ENCODE measurements at regions not wholly inside any gene's neighbourhood (a gene's known extent, or its start where the extent isn't known, plus 50 kb on each side); places are given as distances from the start of the nearest gene placed in this dataset.
"Not testable (repeated sequence)": the region's sequence is repeated elsewhere in the genome, so short reads cannot be mapped to it uniquely, and the experiment has no call there.

GRCh38 chr5:62900976-62901375 is 322.4 kb downstream of the LRRC70 start:
- no peak overlapping the region for H3K27ac ChIP-seq (ENCODE audit: low read depth, low read length)
- H3K9ac ChIP-seq (ENCODE audit: low read depth, low read length) = no peak overlapping the region
- no peaks in the 10 kb centered on the region for H3K9me3 ChIP-seq (ENCODE audit: insufficient read depth, low read depth, low read length)
- no peaks in the 10 kb centered on the region for H3K27me3 ChIP-seq (ENCODE audit: insufficient read depth, low read length)
- WGBS = 94% methylated on average over 1 of the region's 1 CpG
- H3K36me3 ChIP-seq (ENCODE audit: insufficient read depth, low read length) = no peaks in the 10 kb centered on the region
- H3K4me3 ChIP-seq (ENCODE audit: low read length) = no peak overlapping the region
- H3K4me1 ChIP-seq (ENCODE audit: insufficient read depth, low read length) = no peaks in the 10 kb centered on the region

DNA sequence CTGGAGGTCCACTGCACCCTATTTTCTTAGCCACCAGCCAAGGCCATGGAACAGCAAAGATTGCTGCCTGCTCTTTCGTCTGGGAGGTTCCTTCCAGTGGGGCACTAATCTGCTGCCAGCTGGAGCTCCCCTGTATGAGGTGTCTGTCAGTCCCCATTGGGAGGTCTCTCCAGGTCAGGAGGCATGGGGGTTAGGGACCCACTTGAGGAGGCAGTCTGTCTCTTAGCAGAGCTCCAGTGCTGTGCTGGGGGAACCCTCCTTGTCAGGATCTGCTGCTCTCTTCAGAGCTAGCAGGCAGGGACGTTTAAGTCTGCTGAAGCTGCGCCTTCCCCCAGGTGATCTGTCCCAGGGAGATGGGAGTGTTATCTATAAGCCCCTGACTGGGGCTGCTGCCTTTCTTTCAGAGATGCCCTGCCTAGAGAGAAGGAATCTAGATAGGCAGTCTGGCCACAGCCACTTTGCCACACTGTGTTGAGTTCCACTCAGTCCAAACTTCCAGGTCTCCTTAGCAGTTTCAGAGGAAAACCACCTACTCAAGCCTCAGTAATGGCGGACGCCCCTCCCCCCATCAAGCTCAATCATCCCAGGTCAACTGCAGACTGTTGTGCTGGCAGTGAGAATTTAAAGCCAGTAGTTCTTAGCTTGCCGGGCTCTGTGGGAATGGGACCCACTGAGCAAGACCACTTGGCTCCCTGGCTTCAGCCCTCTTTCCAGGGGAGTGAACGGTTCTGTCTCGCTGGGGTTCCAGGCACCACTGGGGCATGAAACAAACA is 317.7 kb downstream of the LRRC70 start:
- Histone ChIP-seq H3K9me3 (ENCODE audit: insufficient read depth, low read depth, low read length) (no peaks in the 10 kb centered on the region), H3K27ac (ENCODE audit: low read depth, low read length) (no peak overlapping the region), H3K4me1 (ENCODE audit: insufficient read depth, low read length) (no peaks in the 10 kb centered on the region), H3K27me3 (ENCODE audit: insufficient read depth, low read length) (no peaks in the 10 kb centered on the region), H3K9ac (ENCODE audit: low read depth, low read length) (no peak overlapping the region), H3K36me3 (ENCODE audit: insufficient read depth, low read length) (no peaks in the 10 kb centered on the region), H3K4me3 (ENCODE audit: low read length) (no peak overlapping the region)
- 88% methylated on average over 8 of the region's 8 CpGs for WGBS

- Histone ChIP-seq H3K9me3 (ENCODE audit: insufficient read depth, low read depth, low read length) (no peaks in the 10 kb centered on the region), H3K36me3 (ENCODE audit: insufficient read depth, low read length) (no peaks in the 10 kb centered on the region), H3K4me3 (ENCODE audit: low read length) (no peak overlapping the region), H3K9ac (ENCODE audit: low read depth, low read length) (no peak overlapping the region), H3K27ac (ENCODE audit: low read depth, low read length) (no peak overlapping the region), H3K27me3 (ENCODE audit: insufficient read depth, low read length) (no peaks in the 10 kb centered on the region), H3K4me1 (ENCODE audit: insufficient read depth, low read length) (no peaks in the 10 kb centered on the region)
- WGBS = 80% methylated on average over 5 of the region's 5 CpGs
Observed at GRCh38 chr5:62886603-62887315, 308.1 kb downstream of the LRRC70 start.

DNA sequence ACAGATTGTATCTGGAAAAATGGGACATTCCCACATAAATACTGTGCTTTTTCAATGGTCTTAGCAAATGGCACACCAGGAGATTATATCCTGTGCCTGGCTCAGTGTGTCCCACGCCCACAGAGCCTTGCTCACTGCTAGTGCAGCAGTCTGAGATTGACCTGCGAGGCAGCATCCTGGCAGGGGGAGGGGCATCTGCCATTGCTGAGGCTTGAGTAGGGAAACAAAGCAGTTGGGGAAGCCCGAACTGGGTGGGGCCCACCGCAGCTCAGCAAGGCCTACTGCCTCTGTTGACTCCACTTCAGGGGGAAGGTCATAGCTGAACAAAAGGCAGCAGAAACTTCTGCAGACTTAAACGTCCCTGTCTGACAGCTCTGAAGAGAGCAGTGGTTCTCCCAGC is 258.7 kb downstream of the LRRC70 start:
- H3K27ac ChIP-seq (ENCODE audit: low read depth, low read length); H3K4me3 ChIP-seq (ENCODE audit: low read length); H3K36me3 ChIP-seq (ENCODE audit: insufficient read depth, low read length); H3K9ac ChIP-seq (ENCODE audit: low read depth, low read length); H3K4me1 ChIP-seq (ENCODE audit: insufficient read depth, low read length); H3K27me3 ChIP-seq (ENCODE audit: insufficient read depth, low read length): not testable (repeated sequence)
- 90% methylated on average over 5 of the region's 5 CpGs for WGBS
- H3K9me3 ChIP-seq (ENCODE audit: insufficient read depth, low read depth, low read length) = peaks cover 35% of the 10 kb centered on the region

DNA sequence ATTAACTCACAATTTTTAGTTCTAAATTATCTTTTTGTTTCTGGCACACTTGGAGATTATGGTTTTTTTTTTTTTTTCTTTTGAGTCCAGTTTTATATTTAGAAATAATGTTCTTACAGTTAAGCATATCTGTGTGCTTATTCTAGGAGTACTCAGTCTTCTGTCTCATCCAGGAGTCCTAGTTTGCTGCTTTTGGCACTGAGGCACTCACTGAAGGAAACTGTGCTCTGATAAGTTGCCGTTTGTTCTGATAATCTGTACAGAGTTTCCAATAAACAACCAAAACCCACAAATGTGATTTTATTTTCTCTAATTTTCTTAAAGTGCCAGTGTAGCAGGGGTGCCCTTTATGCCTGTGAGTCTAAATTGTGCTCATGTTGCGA is 251.0 kb downstream of the LRRC70 start:
- no peak overlapping the region for H3K4me3 ChIP-seq (ENCODE audit: low read length)
- H3K9me3 ChIP-seq (ENCODE audit: insufficient read depth, low read depth, low read length) = peaks cover 3% of the 10 kb centered on the region
- no peaks in the 10 kb centered on the region for H3K27me3 ChIP-seq (ENCODE audit: insufficient read depth, low read length)
- H3K36me3 ChIP-seq (ENCODE audit: insufficient read depth, low read length) = no peaks in the 10 kb centered on the region
- no peak overlapping the region for H3K27ac ChIP-seq (ENCODE audit: low read depth, low read length)
- no peaks in the 10 kb centered on the region for H3K4me1 ChIP-seq (ENCODE audit: insufficient read depth, low read length)
- H3K9ac ChIP-seq (ENCODE audit: low read depth, low read length) = no peak overlapping the region
- 87% methylated on average over 1 of the region's 2 CpGs for WGBS

DNA sequence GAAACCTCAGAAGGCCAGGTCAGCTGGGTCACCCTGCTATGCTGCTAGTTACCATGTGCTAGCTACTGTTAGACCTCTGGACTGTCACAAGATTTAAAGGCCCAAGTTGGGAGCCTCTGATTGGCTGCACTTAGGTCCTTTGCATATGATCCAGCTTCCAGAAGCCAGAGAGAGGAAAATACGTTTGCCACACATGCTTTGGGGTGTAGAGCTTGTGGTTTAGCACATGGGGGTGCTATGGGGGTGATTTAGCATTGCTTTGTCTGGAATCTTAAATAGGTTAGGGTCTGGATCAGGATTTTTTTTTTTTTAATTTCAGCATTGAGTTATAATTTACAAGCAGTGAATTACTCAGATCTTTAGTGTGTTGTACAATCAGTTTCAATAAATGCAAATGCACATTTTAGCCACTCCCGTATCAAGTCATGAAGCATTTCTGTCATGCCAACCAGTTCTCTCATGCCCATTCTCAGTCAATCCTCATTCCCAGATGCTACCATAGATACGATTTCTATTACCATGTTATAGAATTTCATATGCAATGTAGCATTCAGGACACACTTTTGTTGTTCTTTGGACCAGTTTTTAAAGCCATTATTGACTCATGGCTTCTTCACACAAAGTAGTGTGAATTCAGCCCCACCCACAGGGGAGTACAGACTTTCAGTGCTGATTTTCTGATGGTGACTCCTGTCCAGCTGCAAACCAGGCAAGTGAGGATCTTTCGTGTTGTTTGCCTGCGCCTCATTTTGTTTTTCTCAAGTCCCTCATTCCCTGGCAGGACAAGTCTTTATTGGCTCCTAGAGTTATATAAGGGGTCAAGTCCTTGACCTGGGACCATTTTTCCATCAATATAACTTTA is 250.4 kb downstream of the LRRC70 start:
- no peak overlapping the region for H3K4me3 ChIP-seq (ENCODE audit: low read length)
- no peaks in the 10 kb centered on the region for H3K36me3 ChIP-seq (ENCODE audit: insufficient read depth, low read length)
- no peak overlapping the region for H3K27ac ChIP-seq (ENCODE audit: low read depth, low read length)
- no peaks in the 10 kb centered on the region for H3K27me3 ChIP-seq (ENCODE audit: insufficient read depth, low read length)
- H3K9me3 ChIP-seq (ENCODE audit: insufficient read depth, low read depth, low read length) = peaks cover 3% of the 10 kb centered on the region
- no peaks in the 10 kb centered on the region for H3K4me1 ChIP-seq (ENCODE audit: insufficient read depth, low read length)
- no peak overlapping the region for H3K9ac ChIP-seq (ENCODE audit: low read depth, low read length)
- 71% methylated on average over 5 of the region's 5 CpGs for WGBS

- Histone ChIP-seq H3K27ac (ENCODE audit: low read depth, low read length) (no peak overlapping the region), H3K9ac (ENCODE audit: low read depth, low read length) (no peak overlapping the region), H3K36me3 (ENCODE audit: insufficient read depth, low read length) (no peaks in the 10 kb centered on the region), H3K4me1 (ENCODE audit: insufficient read depth, low read length) (no peaks in the 10 kb centered on the region), H3K4me3 (ENCODE audit: low read length) (no peak overlapping the region), H3K9me3 (ENCODE audit: insufficient read depth, low read depth, low read length) (no peaks in the 10 kb centered on the region), H3K27me3 (ENCODE audit: insufficient read depth, low read length) (no peaks in the 10 kb centered on the region)
- WGBS = 96% methylated on average over 5 of the region's 5 CpGs
Observed at GRCh38 chr5:62825623-62826220, 247.1 kb downstream of the LRRC70 start.

DNA sequence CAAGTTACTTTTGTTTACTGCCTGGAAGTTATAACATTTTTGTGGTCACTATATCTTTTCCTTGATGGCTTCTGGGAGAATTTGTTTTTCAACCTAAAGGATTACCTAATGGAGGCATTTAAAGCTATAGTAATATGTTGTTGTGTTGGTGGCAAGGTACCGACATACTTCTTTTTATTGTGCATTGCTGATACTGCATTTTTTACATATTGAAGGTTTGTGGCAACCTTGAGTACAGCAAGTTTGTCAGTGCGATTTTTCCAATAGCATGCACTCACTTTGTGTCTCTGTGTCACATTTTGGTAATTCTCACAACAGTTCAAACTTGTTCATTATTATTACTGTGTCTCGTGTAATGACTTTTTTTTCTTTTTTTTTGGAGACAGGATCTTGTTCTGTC is 246.3 kb downstream of the LRRC70 start:
- H3K9ac ChIP-seq (ENCODE audit: low read depth, low read length) = no peak overlapping the region
- H3K36me3 ChIP-seq (ENCODE audit: insufficient read depth, low read length) = no peaks in the 10 kb centered on the region
- 93% methylated on average over 3 of the region's 3 CpGs for WGBS
- no peak overlapping the region for H3K27ac ChIP-seq (ENCODE audit: low read depth, low read length)
- H3K9me3 ChIP-seq (ENCODE audit: insufficient read depth, low read depth, low read length) = no peaks in the 10 kb centered on the region
- H3K27me3 ChIP-seq (ENCODE audit: insufficient read depth, low read length) = no peaks in the 10 kb centered on the region
- no peak overlapping the region for H3K4me3 ChIP-seq (ENCODE audit: low read length)
- H3K4me1 ChIP-seq (ENCODE audit: insufficient read depth, low read length) = no peaks in the 10 kb centered on the region

DNA sequence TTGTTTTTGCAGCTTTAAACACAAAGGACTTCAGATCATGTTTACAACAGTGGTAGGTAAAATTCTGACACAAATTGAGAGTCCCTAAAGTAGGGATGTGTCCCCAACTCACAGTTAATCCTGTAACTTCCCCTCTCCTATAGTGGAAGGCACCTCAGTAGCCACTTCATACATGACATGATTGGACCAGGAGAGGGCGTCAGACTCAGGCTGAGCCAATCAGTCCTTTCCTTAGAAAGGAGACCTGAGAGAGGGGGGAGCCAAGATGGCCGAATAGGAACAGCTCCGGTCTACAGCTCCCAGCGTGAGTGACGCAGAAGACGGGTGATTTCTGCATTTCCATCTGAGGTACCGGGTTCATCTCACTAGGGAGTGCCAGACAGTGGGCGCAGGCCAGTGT is 238.4 kb downstream of the LRRC70 start:
- 76% methylated on average over 1 of the region's 8 CpGs for WGBS
- not testable (repeated sequence) for H3K36me3 ChIP-seq (ENCODE audit: insufficient read depth, low read length); H3K9me3 ChIP-seq (ENCODE audit: insufficient read depth, low read depth, low read length); H3K9ac ChIP-seq (ENCODE audit: low read depth, low read length); H3K4me3 ChIP-seq (ENCODE audit: low read length); H3K4me1 ChIP-seq (ENCODE audit: insufficient read depth, low read length); H3K27me3 ChIP-seq (ENCODE audit: insufficient read depth, low read length); H3K27ac ChIP-seq (ENCODE audit: low read depth, low read length)

- H3K4me1 ChIP-seq (ENCODE audit: insufficient read depth, low read length) = no peaks in the 10 kb centered on the region
- no peaks in the 10 kb centered on the region for H3K9me3 ChIP-seq (ENCODE audit: insufficient read depth, low read depth, low read length)
- no peaks in the 10 kb centered on the region for H3K36me3 ChIP-seq (ENCODE audit: insufficient read depth, low read length)
- no peak overlapping the region for H3K9ac ChIP-seq (ENCODE audit: low read depth, low read length)
- WGBS = 93% methylated on average over 2 of the region's 2 CpGs
- no peak overlapping the region for H3K4me3 ChIP-seq (ENCODE audit: low read length)
- H3K27ac ChIP-seq (ENCODE audit: low read depth, low read length) = no peak overlapping the region
- no peaks in the 10 kb centered on the region for H3K27me3 ChIP-seq (ENCODE audit: insufficient read depth, low read length)
Observed at GRCh38 chr5:62814991-62815390, 236.4 kb downstream of the LRRC70 start.

Measured in HUES64 (cell line).